B cell (primary cell): ENCODE measurements at regions not wholly inside any gene's neighbourhood (a gene's known extent, or its start where the extent isn't known, plus 50 kb on each side); places are given as distances from the start of the nearest gene placed in this dataset.

ENCODE experiments used
- ATAC-seq: fragments of 200-7000 bp; cut with Tn5 transposase; one replicate; pipeline ENCODE4 v1.10.0; 2021; ENCODE audit warnings: low read depth, mild to moderate bottlenecking, moderate number of reproducible peaks, moderate library complexity
- CTCF ChIA-PET: fragments of 350-600 bp; sonication (Branson Sonifier 250); formaldehyde crosslinking; loops from one replicate; lab custom pipeline; 2021; ENCODE audit warnings: antibody characterized with exemption, inconsistent platforms; lab: Charles Lee
- POLR2A ChIA-PET: fragments of 350-600 bp; sonication (Branson Sonifier 250); formaldehyde crosslinking; loops from one replicate; lab custom pipeline; 2021; ENCODE audit warnings: antibody characterized with exemption; lab: Charles Lee
- DNase-seq: peaks from one replicate; pipeline ENCODE4 v3.0.0; 2013
- H2AFZ ChIP-seq: 2 replicates; pipeline ENCODE4 v1.6.1; 2012; ENCODE audit warnings: mild to moderate bottlenecking, low read depth, low read length; ENCODE audit not compliant: insufficient read depth, poor library complexity, severe bottlenecking
- H3K27ac ChIP-seq, 2 donors: 1 replicate in 1 of 2; 2 replicates in 1 of 2; pipeline ENCODE4 v1.5.1; 2012 to 2013; ENCODE audit warnings: low read length in 2 of 2, mild to moderate bottlenecking in 2 of 2, moderate library complexity in 1 of 2
- H3K27me3 ChIP-seq, 4 experiments: fragments of 200-600 bp in 1 of 4; sonication (generic) in 1 of 4; replicated peaks in 1 of 4; 1 replicate in 2 of 4; 2 replicates in 2 of 4; pipeline versions ENCODE4 v1.6.1 to v1.7.0; 2013 to 2016; ENCODE audit warnings: low read length in 3 of 4, mild to moderate bottlenecking in 2 of 4, mixed read lengths in 1 of 4, moderate library complexity in 1 of 4; ENCODE audit not compliant: insufficient read depth in 4 of 4, control insufficient read depth in 3 of 4; ENCODE audit errors: control extremely low read depth in 1 of 4
- H3K36me3 ChIP-seq, 2 experiments: replicated peaks in 1 of 2; 1 replicate in 1 of 2; 2 replicates in 1 of 2; pipeline versions ENCODE4 v1.6.1 to v1.7.1; 2013; ENCODE audit warnings: low read length in 1 of 2; ENCODE audit not compliant: insufficient read depth in 2 of 2, control insufficient read depth in 1 of 2; ENCODE audit errors: control extremely low read depth in 1 of 2, extremely low read depth in 1 of 2
- H3K4me1 ChIP-seq, 2 donors: fragments of 200-600 bp in 1 of 2; sonication (generic) in 1 of 2; 1 replicate in 1 of 2; 2 replicates in 1 of 2; pipeline versions ENCODE4 v1.5.1 to v1.6.1; 2013 to 2017; ENCODE audit warnings: low read length in 2 of 2; ENCODE audit not compliant: control insufficient read depth in 2 of 2, insufficient read depth in 2 of 2
- H3K4me2 ChIP-seq: replicated peaks from 2 replicates; pipeline ENCODE3; 2012; ENCODE audit warnings: mild to moderate bottlenecking, low read depth, low read length; ENCODE audit not compliant: poor library complexity, severe bottlenecking
- H3K4me3 ChIP-seq, 5 experiments: fragments of 200-600 bp in 1 of 5; sonication (generic) in 1 of 5; 1 replicate in 3 of 5; 2 replicates in 2 of 5; pipeline versions ENCODE4 v1.5.1 to v1.7.0; 2011 to 2016; ENCODE audit warnings: low read length in 4 of 5, mild to moderate bottlenecking in 4 of 5, low read depth in 2 of 5, control low read depth in 1 of 5, moderate library complexity in 1 of 5; ENCODE audit not compliant: insufficient read depth in 1 of 5; ENCODE audit errors: control extremely low read depth in 1 of 5, extremely low read depth in 1 of 5
- H3K79me2 ChIP-seq: fragments of 200-600 bp; sonication (generic); one replicate; pipeline ENCODE4 v1.6.0; 2016; ENCODE audit warnings: low read length; ENCODE audit not compliant: control insufficient read depth, insufficient read depth
- H3K9ac ChIP-seq: fragments of 200-600 bp; sonication (generic); 2 replicates; pipeline ENCODE4 v1.6.1; 2017; ENCODE audit warnings: mild to moderate bottlenecking, low read length, moderate library complexity
- H3K9me3 ChIP-seq, 3 donors: one replicate each; pipeline versions ENCODE4 v1.6.1 to v1.7.1; 2013; ENCODE audit warnings: low read length in 2 of 3; ENCODE audit not compliant: control insufficient read depth in 2 of 3, insufficient read depth in 1 of 3; ENCODE audit errors: control extremely low read depth in 1 of 3
- H4K20me1 ChIP-seq: 2 replicates; pipeline ENCODE4 v1.6.0; 2012; ENCODE audit warnings: mild to moderate bottlenecking, low read length; ENCODE audit not compliant: insufficient read depth, control insufficient read depth, poor library complexity, severe bottlenecking
- H3K27ac Mint-ChIP-seq: one replicate; pipeline ENCODE4 v1.8.0; 2021; ENCODE audit warnings: mixed read lengths
- H3K27me3 Mint-ChIP-seq: one replicate; pipeline ENCODE4 v1.8.0; 2021; ENCODE audit warnings: mixed read lengths
- H3K4me1 Mint-ChIP-seq: one replicate; pipeline ENCODE4 v1.8.0; 2021; ENCODE audit warnings: mixed read lengths
- H3K4me3 Mint-ChIP-seq: one replicate; pipeline ENCODE4 v1.8.0; 2021; ENCODE audit warnings: mixed read lengths
- H3K9me3 Mint-ChIP-seq: one replicate; pipeline ENCODE4 v1.8.0; 2022; ENCODE audit warnings: mixed read lengths; ENCODE audit not compliant: insufficient read depth
- EZH2 ChIP-seq: IDR thresholded peaks from 2 replicates; pipeline ENCODE4 v1.6.1; 2012; ENCODE audit warnings: borderline replicate concordance, low read depth, mild to moderate bottlenecking, moderate library complexity, low read length; ENCODE audit not compliant: insufficient read depth, poor library complexity, severe bottlenecking
- whole genome bisulfite sequencing: methylation state at CpG from one replicate; pipeline ENCODE4 v1.1.5; 2013; ENCODE audit warnings: missing lambda C conversion rate; ENCODE audit not compliant: insufficient coverage; 5-methylcytosine and 5-hydroxymethylcytosine counted together
- intact Hi-C: fragments of 100-400 bp; cut with micrococcal nuclease; formaldehyde crosslinking; loops from one replicate; pipeline ENCODE4 v1.10.0; 2022
- TF ChIP-seq, protein P1 (sequence below): fragments of 200-600 bp; IDR thresholded peaks from one replicate; pipeline ENCODE4 v1.8.0; 2022; ENCODE audit warnings: antibody characterized with exemption, mild to moderate bottlenecking

DNA sequence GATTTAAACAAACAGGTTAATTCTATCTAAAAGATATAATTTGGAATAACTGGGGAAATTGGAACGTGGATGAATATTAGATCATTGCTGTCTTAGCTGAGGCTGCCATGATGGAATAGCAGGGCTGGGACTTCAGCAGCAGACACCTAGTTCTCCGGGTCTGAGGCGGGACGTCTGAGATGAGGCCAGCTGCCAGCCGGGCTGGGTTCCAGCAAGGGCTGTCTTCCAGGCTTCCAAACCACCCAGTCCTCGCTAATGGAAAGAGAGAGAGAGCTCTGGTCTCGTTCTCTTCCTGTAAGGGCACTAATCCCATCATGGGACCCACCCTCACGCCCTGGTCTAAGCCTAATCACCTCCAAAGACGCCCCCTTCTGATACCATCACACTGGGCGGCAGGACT is 85.7 kb downstream of the ADRA2C start:
- DNase-seq (no peak), ATAC-seq (no peak)
- Histone ChIP-seq H3K9ac (no peak overlapping the region), H3K36me3 (no peaks in the 10 kb centered on the region), H3K4me3 (no peak overlapping the region), H3K79me2 (no peaks in the 10 kb centered on the region), H3K27ac (no peak overlapping the region), H3K27me3 (peaks cover 0 to 3% (median 0%) of the 10 kb centered on the region in 4 experiments), H4K20me1 (no peaks in the 10 kb centered on the region), H2AFZ (no peak overlapping the region), H3K9me3 (peaks cover 0 to 30% (median 0%) of the 10 kb centered on the region in 3 donors), H3K4me2 (no peak overlapping the region), H3K4me1 (no peaks in the 10 kb centered on the region)
- no peak overlapping the region for H3K4me3 Mint-ChIP-seq
- ChIA-PET POLR2A (no interaction called here), CTCF (no interaction called here)
- H3K27ac Mint-ChIP-seq = no peak overlapping the region
- H3K4me1 Mint-ChIP-seq = no peaks in the 10 kb centered on the region
- 93% methylated on average over 4 of the region's 10 CpGs for WGBS
- peaks cover 28% of the 10 kb centered on the region for H3K27me3 Mint-ChIP-seq
- no peaks in the 10 kb centered on the region for H3K9me3 Mint-ChIP-seq
- intact Hi-C loops = no loop called here
- TF ChIP-seq EZH2 = no peak
- TF ChIP-seq, protein P1, sequence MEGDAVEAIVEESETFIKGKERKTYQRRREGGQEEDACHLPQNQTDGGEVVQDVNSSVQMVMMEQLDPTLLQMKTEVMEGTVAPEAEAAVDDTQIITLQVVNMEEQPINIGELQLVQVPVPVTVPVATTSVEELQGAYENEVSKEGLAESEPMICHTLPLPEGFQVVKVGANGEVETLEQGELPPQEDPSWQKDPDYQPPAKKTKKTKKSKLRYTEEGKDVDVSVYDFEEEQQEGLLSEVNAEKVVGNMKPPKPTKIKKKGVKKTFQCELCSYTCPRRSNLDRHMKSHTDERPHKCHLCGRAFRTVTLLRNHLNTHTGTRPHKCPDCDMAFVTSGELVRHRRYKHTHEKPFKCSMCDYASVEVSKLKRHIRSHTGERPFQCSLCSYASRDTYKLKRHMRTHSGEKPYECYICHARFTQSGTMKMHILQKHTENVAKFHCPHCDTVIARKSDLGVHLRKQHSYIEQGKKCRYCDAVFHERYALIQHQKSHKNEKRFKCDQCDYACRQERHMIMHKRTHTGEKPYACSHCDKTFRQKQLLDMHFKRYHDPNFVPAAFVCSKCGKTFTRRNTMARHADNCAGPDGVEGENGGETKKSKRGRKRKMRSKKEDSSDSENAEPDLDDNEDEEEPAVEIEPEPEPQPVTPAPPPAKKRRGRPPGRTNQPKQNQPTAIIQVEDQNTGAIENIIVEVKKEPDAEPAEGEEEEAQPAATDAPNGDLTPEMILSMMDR = no peak

DNA sequence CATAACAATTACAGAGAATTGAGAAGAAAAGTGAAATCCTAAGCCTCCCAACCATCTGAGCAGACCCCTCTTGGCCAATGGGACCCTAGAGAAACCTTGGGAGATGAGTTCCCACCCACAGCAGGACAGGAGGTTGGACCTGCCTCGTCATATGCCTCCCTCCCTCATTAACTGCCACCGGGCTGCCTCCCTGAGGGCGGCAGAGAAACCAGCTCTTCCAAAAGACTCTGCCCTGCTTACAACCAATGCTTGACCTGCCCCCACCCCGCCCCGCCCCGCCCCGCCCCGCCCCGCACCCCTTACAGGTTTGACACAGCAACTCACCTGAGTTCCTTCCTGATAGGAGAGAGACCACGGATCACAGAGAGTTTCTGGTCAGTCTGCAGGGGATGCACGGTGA is 86.1 kb downstream of the ADRA2C start:
- Mint-ChIP-seq H3K4me3 (no peak overlapping the region), H3K9me3 (no peaks in the 10 kb centered on the region), H3K27ac (no peak overlapping the region), H3K27me3 (peaks cover 25% of the 10 kb centered on the region), H3K4me1 (no peaks in the 10 kb centered on the region)
- CTCF ChIA-PET = no interaction called here
- H2AFZ ChIP-seq = no peak overlapping the region
- H4K20me1 ChIP-seq = no peaks in the 10 kb centered on the region
- peaks cover 0 to 3% (median 0%) of the 10 kb centered on the region in 4 experiments for H3K27me3 ChIP-seq
- H3K9ac ChIP-seq = no peak overlapping the region
- H3K79me2 ChIP-seq = no peaks in the 10 kb centered on the region
- WGBS = 77% methylated on average over 3 of the region's 11 CpGs
- H3K9me3 ChIP-seq = peaks cover 0 to 30% (median 0%) of the 10 kb centered on the region in 3 donors
- H3K4me3 ChIP-seq = no peak overlapping the region
- intact Hi-C loops = no loop called here
- TF ChIP-seq EZH2 = no peak
- TF ChIP-seq, protein P1 = no peak
- no peaks in the 10 kb centered on the region for H3K4me1 ChIP-seq
- POLR2A ChIA-PET = no interaction called here
- H3K36me3 ChIP-seq = no peaks in the 10 kb centered on the region
- no peak for ATAC-seq
- no peak overlapping the region for H3K27ac ChIP-seq
- DNase-seq = no peak
- no peak overlapping the region for H3K4me2 ChIP-seq
